Liver (tissue), 3 donors: ENCODE measurements at regions not wholly inside any gene's neighbourhood (a gene's known extent, or its start where the extent isn't known, plus 50 kb on each side); places are given as distances from the start of the nearest gene placed in this dataset.

Source experiments
- HNF4G ChIP-seq: IDR thresholded peaks from 2 replicates; pipeline ENCODE4 v1.6.1; 2016; ENCODE audit warnings: antibody characterized with exemption
- JUND ChIP-seq, 2 donors: IDR thresholded peaks; 2 replicates each; pipeline ENCODE4 v1.6.1; 2016; ENCODE audit warnings: antibody characterized with exemption in 2 of 2
- NR2F2 ChIP-seq: IDR thresholded peaks from 2 replicates; pipeline ENCODE4 v1.6.1; 2016; ENCODE audit warnings: antibody characterized with exemption
- YY1 ChIP-seq: IDR thresholded peaks from 2 replicates; pipeline ENCODE4 v1.6.1; 2016; ENCODE audit warnings: antibody characterized with exemption, mild to moderate bottlenecking
- TF ChIP-seq, protein P1 (sequence below): fragments of 150-350 bp; IDR thresholded peaks from 2 replicates; pipeline ENCODE4 v1.5.1; 2017; ENCODE audit warnings: improper control_type of control experiment, low read depth, low read length; ENCODE audit not compliant: missing input control
- TF ChIP-seq, protein P2 (sequence below): IDR thresholded peaks from 2 replicates; pipeline ENCODE4 v1.6.1; 2016; ENCODE audit warnings: antibody characterized with exemption
- TF ChIP-seq, protein P3 (sequence below): IDR thresholded peaks from 2 replicates; pipeline ENCODE4 v1.6.1; 2016; ENCODE audit warnings: antibody characterized with exemption
- TF ChIP-seq, protein P4 (sequence below): IDR thresholded peaks from 2 replicates; pipeline ENCODE4 v1.6.1; 2016; ENCODE audit warnings: antibody characterized with exemption
- TF ChIP-seq, protein P5 (sequence below): IDR thresholded peaks from 2 replicates; pipeline ENCODE4 v1.6.1; 2016; ENCODE audit warnings: antibody characterized with exemption, mild to moderate bottlenecking
- donor health status: healthy.
- donor health status: healthy.

DNA sequence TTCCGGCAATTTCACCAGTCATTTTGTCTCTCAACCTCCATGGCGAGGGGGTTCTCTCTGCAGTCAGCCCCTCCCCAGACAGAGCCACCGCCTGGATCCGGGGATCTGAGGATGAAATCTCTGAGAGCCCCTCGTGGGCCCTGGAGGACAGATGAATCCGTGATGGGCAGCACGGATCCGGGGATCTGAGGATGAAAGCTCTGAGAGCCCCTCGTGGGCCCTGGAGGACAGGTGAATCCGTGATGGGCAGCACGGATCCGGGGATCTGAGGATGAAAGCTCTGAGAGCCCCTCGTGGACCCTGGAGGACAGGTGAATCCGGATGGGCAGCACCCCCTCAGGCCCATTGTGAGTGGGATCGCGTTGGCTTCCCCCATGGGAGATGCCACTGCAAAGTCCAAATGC is 106.5 kb downstream of the DACT2 start:
- TF ChIP-seq HNF4G (no peak), NR2F2 (no peak), YY1 (no peak), JUND (IDR thresholded peaks at IDR 0.05) (no peak)
- TF ChIP-seq, protein P1, sequence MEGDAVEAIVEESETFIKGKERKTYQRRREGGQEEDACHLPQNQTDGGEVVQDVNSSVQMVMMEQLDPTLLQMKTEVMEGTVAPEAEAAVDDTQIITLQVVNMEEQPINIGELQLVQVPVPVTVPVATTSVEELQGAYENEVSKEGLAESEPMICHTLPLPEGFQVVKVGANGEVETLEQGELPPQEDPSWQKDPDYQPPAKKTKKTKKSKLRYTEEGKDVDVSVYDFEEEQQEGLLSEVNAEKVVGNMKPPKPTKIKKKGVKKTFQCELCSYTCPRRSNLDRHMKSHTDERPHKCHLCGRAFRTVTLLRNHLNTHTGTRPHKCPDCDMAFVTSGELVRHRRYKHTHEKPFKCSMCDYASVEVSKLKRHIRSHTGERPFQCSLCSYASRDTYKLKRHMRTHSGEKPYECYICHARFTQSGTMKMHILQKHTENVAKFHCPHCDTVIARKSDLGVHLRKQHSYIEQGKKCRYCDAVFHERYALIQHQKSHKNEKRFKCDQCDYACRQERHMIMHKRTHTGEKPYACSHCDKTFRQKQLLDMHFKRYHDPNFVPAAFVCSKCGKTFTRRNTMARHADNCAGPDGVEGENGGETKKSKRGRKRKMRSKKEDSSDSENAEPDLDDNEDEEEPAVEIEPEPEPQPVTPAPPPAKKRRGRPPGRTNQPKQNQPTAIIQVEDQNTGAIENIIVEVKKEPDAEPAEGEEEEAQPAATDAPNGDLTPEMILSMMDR, result no peak
- TF ChIP-seq, protein P2, sequence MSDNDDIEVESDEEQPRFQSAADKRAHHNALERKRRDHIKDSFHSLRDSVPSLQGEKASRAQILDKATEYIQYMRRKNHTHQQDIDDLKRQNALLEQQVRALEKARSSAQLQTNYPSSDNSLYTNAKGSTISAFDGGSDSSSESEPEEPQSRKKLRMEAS, result no peak
- TF ChIP-seq, protein P3, sequence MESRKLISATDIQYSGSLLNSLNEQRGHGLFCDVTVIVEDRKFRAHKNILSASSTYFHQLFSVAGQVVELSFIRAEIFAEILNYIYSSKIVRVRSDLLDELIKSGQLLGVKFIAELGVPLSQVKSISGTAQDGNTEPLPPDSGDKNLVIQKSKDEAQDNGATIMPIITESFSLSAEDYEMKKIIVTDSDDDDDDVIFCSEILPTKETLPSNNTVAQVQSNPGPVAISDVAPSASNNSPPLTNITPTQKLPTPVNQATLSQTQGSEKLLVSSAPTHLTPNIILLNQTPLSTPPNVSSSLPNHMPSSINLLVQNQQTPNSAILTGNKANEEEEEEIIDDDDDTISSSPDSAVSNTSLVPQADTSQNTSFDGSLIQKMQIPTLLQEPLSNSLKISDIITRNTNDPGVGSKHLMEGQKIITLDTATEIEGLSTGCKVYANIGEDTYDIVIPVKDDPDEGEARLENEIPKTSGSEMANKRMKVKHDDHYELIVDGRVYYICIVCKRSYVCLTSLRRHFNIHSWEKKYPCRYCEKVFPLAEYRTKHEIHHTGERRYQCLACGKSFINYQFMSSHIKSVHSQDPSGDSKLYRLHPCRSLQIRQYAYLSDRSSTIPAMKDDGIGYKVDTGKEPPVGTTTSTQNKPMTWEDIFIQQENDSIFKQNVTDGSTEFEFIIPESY, result no peak
- TF ChIP-seq, protein P4, sequence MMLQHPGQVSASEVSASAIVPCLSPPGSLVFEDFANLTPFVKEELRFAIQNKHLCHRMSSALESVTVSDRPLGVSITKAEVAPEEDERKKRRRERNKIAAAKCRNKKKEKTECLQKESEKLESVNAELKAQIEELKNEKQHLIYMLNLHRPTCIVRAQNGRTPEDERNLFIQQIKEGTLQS, result no peak
- TF ChIP-seq, protein P5, sequence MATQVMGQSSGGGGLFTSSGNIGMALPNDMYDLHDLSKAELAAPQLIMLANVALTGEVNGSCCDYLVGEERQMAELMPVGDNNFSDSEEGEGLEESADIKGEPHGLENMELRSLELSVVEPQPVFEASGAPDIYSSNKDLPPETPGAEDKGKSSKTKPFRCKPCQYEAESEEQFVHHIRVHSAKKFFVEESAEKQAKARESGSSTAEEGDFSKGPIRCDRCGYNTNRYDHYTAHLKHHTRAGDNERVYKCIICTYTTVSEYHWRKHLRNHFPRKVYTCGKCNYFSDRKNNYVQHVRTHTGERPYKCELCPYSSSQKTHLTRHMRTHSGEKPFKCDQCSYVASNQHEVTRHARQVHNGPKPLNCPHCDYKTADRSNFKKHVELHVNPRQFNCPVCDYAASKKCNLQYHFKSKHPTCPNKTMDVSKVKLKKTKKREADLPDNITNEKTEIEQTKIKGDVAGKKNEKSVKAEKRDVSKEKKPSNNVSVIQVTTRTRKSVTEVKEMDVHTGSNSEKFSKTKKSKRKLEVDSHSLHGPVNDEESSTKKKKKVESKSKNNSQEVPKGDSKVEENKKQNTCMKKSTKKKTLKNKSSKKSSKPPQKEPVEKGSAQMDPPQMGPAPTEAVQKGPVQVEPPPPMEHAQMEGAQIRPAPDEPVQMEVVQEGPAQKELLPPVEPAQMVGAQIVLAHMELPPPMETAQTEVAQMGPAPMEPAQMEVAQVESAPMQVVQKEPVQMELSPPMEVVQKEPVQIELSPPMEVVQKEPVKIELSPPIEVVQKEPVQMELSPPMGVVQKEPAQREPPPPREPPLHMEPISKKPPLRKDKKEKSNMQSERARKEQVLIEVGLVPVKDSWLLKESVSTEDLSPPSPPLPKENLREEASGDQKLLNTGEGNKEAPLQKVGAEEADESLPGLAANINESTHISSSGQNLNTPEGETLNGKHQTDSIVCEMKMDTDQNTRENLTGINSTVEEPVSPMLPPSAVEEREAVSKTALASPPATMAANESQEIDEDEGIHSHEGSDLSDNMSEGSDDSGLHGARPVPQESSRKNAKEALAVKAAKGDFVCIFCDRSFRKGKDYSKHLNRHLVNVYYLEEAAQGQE, result no peak
